Activated CD4-positive, alpha-beta memory T cell treated with anti-CD3 and anti-CD28 coated beads, Interleukin-2, amount 10 ng/mL, durations not matched to agents 7 days and 5 days (primary cell): ENCODE measurements at regions not wholly inside any gene's neighbourhood (a gene's known extent, or its start where the extent isn't known, plus 50 kb on each side); places are given as distances from the start of the nearest gene placed in this dataset.
"Not testable (repeated sequence)": the region's sequence is repeated elsewhere in the genome, so short reads cannot be mapped to it uniquely, and the experiment has no call there.

Experiments used
- CTCF ChIA-PET: fragments of 350-600 bp; sonication (Branson Sonifier 250); formaldehyde crosslinking; loops from one replicate; lab custom pipeline; 2021; ENCODE audit warnings: antibody characterized with exemption, inconsistent platforms; lab: Charles Lee
- POLR2A ChIA-PET: fragments of 350-600 bp; sonication (Branson Sonifier 250); formaldehyde crosslinking; loops from one replicate; lab custom pipeline; 2021; ENCODE audit warnings: antibody characterized with exemption; lab: Charles Lee
- DNase-seq: peaks from one replicate; pipeline ENCODE4 v3.0.0-alpha.2; 2020
- H3K27ac Mint-ChIP-seq: one replicate; pipeline ENCODE4 v1.8.0; 2021; ENCODE audit warnings: mild to moderate bottlenecking, mixed read lengths
- H3K27me3 Mint-ChIP-seq: one replicate; pipeline ENCODE4 v1.8.0; 2021; ENCODE audit warnings: mixed read lengths
- H3K36me3 Mint-ChIP-seq: one replicate; pipeline ENCODE4 v1.8.0; 2021; ENCODE audit warnings: low read depth, mixed read lengths
- H3K4me1 Mint-ChIP-seq: one replicate; pipeline ENCODE4 v1.8.0; 2021; ENCODE audit warnings: mixed read lengths
- H3K4me3 Mint-ChIP-seq: one replicate; pipeline ENCODE4 v1.8.0; 2021; ENCODE audit warnings: mild to moderate bottlenecking, mixed read lengths
- H3K9me3 Mint-ChIP-seq: one replicate; pipeline ENCODE4 v1.8.0; 2021; ENCODE audit warnings: mixed read lengths

GRCh38 chr16:9345880-9346279 lies 254.4 kb downstream of the HAPSTR1 start:
- no peak overlapping the region for H3K4me3 Mint-ChIP-seq
- CTCF ChIA-PET = no interaction called here
- H3K27me3 Mint-ChIP-seq = no peaks in the 10 kb centered on the region
- no peaks in the 10 kb centered on the region for H3K4me1 Mint-ChIP-seq
- POLR2A ChIA-PET = no interaction called here
- no peak for DNase-seq
- no peaks in the 10 kb centered on the region for H3K36me3 Mint-ChIP-seq
- H3K27ac Mint-ChIP-seq = no peak overlapping the region
- peaks cover 10% of the 10 kb centered on the region for H3K9me3 Mint-ChIP-seq

- peaks cover 12% of the 10 kb centered on the region for H3K9me3 Mint-ChIP-seq
Measured at GRCh38 chr16:9348912-9349311, 257.5 kb downstream of the HAPSTR1 start.

GRCh38 chr16:9349373-9349960 lies 258.0 kb downstream of the HAPSTR1 start:
- H3K4me3 Mint-ChIP-seq, DNase-seq, H3K4me1 Mint-ChIP-seq, H3K27me3 Mint-ChIP-seq, CTCF ChIA-PET, H3K36me3 Mint-ChIP-seq, H3K27ac Mint-ChIP-seq, POLR2A ChIA-PET: not testable (repeated sequence)
- H3K9me3 Mint-ChIP-seq = peaks cover 13% of the 10 kb centered on the region

More at GRCh38 chr16:9348912-9349311, 257.5 kb downstream of the HAPSTR1 start:
- Mint-ChIP-seq H3K36me3 (no peaks in the 10 kb centered on the region), H3K4me1 (no peaks in the 10 kb centered on the region), H3K27me3 (no peaks in the 10 kb centered on the region), H3K27ac (no peak overlapping the region), H3K4me3 (no peak overlapping the region)
- CTCF ChIA-PET = no interaction called here
- no peak for DNase-seq
- POLR2A ChIA-PET = no interaction called here

- CTCF ChIA-PET, H3K36me3 Mint-ChIP-seq, H3K27ac Mint-ChIP-seq, H3K4me3 Mint-ChIP-seq, H3K4me1 Mint-ChIP-seq, H3K27me3 Mint-ChIP-seq, DNase-seq, POLR2A ChIA-PET: not testable (repeated sequence)
- peaks cover 14% of the 10 kb centered on the region for H3K9me3 Mint-ChIP-seq
Measured at GRCh38 chr16:9350119-9350799, 258.8 kb downstream of the HAPSTR1 start.

GRCh38 chr16:9351440-9351839 lies 260.0 kb downstream of the HAPSTR1 start:
- Mint-ChIP-seq H3K4me3 (no peak overlapping the region), H3K36me3 (no peaks in the 10 kb centered on the region), H3K4me1 (no peaks in the 10 kb centered on the region), H3K9me3 (peaks cover 14% of the 10 kb centered on the region), H3K27ac (no peak overlapping the region), H3K27me3 (no peaks in the 10 kb centered on the region)
- POLR2A ChIA-PET = no interaction called here
- CTCF ChIA-PET = no interaction called here
- no peak for DNase-seq

- Mint-ChIP-seq H3K27ac (no peak overlapping the region), H3K4me1 (no peaks in the 10 kb centered on the region), H3K4me3 (no peak overlapping the region), H3K27me3 (no peaks in the 10 kb centered on the region), H3K9me3 (peaks cover 14% of the 10 kb centered on the region), H3K36me3 (no peaks in the 10 kb centered on the region)
- CTCF ChIA-PET = no interaction called here
- DNase-seq = no peak
- POLR2A ChIA-PET = no interaction called here
Measured at GRCh38 chr16:9351841-9352434, 260.5 kb downstream of the HAPSTR1 start.

GRCh38 chr16:9357829-9358228 lies 266.4 kb downstream of the HAPSTR1 start:
- ChIA-PET CTCF (no interaction called here), POLR2A (no interaction called here)
- Mint-ChIP-seq H3K9me3 (peaks cover 10% of the 10 kb centered on the region), H3K4me3 (no peak overlapping the region), H3K27ac (no peak overlapping the region), H3K27me3 (no peaks in the 10 kb centered on the region), H3K4me1 (no peaks in the 10 kb centered on the region), H3K36me3 (no peaks in the 10 kb centered on the region)
- DNase-seq = no peak

GRCh38 chr16:9360075-9360474 lies 268.6 kb downstream of the HAPSTR1 start:
- Mint-ChIP-seq H3K9me3 (peaks cover 7% of the 10 kb centered on the region), H3K27me3 (no peaks in the 10 kb centered on the region), H3K4me1 (no peaks in the 10 kb centered on the region), H3K27ac (no peak overlapping the region), H3K36me3 (no peaks in the 10 kb centered on the region), H3K4me3 (no peak overlapping the region)
- no peak for DNase-seq
- ChIA-PET POLR2A (no interaction called here), CTCF (no interaction called here)

- H3K36me3 Mint-ChIP-seq = no peaks in the 10 kb centered on the region
- H3K4me3 Mint-ChIP-seq = no peak overlapping the region
- H3K4me1 Mint-ChIP-seq = no peaks in the 10 kb centered on the region
- no peak for DNase-seq
- ChIA-PET CTCF (no interaction called here), POLR2A (no interaction called here)
- peaks cover 7% of the 10 kb centered on the region for H3K9me3 Mint-ChIP-seq
- H3K27me3 Mint-ChIP-seq = no peaks in the 10 kb centered on the region
- no peak overlapping the region for H3K27ac Mint-ChIP-seq
Measured at GRCh38 chr16:9362050-9362449, 270.6 kb downstream of the HAPSTR1 start.

GRCh38 chr16:9362604-9363003 lies 271.2 kb downstream of the HAPSTR1 start:
- no peak overlapping the region for H3K27ac Mint-ChIP-seq
- POLR2A ChIA-PET = no interaction called here
- CTCF ChIA-PET = no interaction called here
- no peaks in the 10 kb centered on the region for H3K36me3 Mint-ChIP-seq
- H3K9me3 Mint-ChIP-seq = peaks cover 7% of the 10 kb centered on the region
- H3K27me3 Mint-ChIP-seq = no peaks in the 10 kb centered on the region
- no peaks in the 10 kb centered on the region for H3K4me1 Mint-ChIP-seq
- no peak overlapping the region for H3K4me3 Mint-ChIP-seq
- DNase-seq = no peak

GRCh38 chr16:9363520-9363919 lies 272.1 kb downstream of the HAPSTR1 start:
- Mint-ChIP-seq H3K4me3 (no peak overlapping the region), H3K4me1 (no peaks in the 10 kb centered on the region), H3K9me3 (peaks cover 7% of the 10 kb centered on the region), H3K36me3 (no peaks in the 10 kb centered on the region), H3K27me3 (no peaks in the 10 kb centered on the region), H3K27ac (no peak overlapping the region)
- ChIA-PET CTCF (no interaction called here), POLR2A (no interaction called here)
- DNase-seq = no peak

- Mint-ChIP-seq H3K4me3 (no peak overlapping the region), H3K27ac (no peak overlapping the region), H3K9me3 (peaks cover 4% of the 10 kb centered on the region), H3K27me3 (no peaks in the 10 kb centered on the region), H3K36me3 (no peaks in the 10 kb centered on the region), H3K4me1 (no peaks in the 10 kb centered on the region)
- ChIA-PET CTCF (no interaction called here), POLR2A (no interaction called here)
- DNase-seq = no peak
Measured at GRCh38 chr16:9364721-9365369, 273.4 kb downstream of the HAPSTR1 start.

- Mint-ChIP-seq H3K4me1 (no peaks in the 10 kb centered on the region), H3K27ac (no peak overlapping the region), H3K36me3 (no peaks in the 10 kb centered on the region), H3K27me3 (no peaks in the 10 kb centered on the region), H3K9me3 (peaks cover 8% of the 10 kb centered on the region), H3K4me3 (no peak overlapping the region)
- ChIA-PET CTCF (no interaction called here), POLR2A (no interaction called here)
- no peak for DNase-seq
Measured at GRCh38 chr16:9365370-9365728, 273.9 kb downstream of the HAPSTR1 start.
